Caco-2 (cell line): ENCODE measurements at regions not wholly inside any gene's neighbourhood (a gene's known extent, or its start where the extent isn't known, plus 50 kb on each side); places are given as distances from the start of the nearest gene placed in this dataset.

Experiments
- BruUV-seq: library from RNA; stranded (reverse); fragments of 400-500 nt; replicated peaks from 2 replicates; lab custom pipeline; 2021; lab: Mats Ljungman, UMichigan
- CTCF ChIA-PET: fragments of 300-600 bp; sonication (Branson Sonifier 250); formaldehyde crosslinking; loops from one replicate; lab custom pipeline; 2022; ENCODE audit warnings: antibody characterized with exemption; lab: Charles Lee
- POLR2A ChIA-PET: fragments of 300-600 bp; sonication (Branson Sonifier 250); formaldehyde crosslinking; loops from one replicate; lab custom pipeline; 2022; ENCODE audit warnings: antibody characterized with exemption; lab: Charles Lee
- DNase-seq, 2 experiments: peaks; one replicate each; pipeline versions ENCODE4 v3.0.0 to v3.0.0-alpha.2; 2020 to 2022
- H3K27me3 ChIP-seq: replicated peaks from 2 replicates; pipeline ENCODE4 v1.6.0; 2011; ENCODE audit warnings: low read length; ENCODE audit not compliant: control insufficient read depth, insufficient read depth
- H3K36me3 ChIP-seq: 2 replicates; pipeline ENCODE4 v1.5.1; 2011; ENCODE audit warnings: low read length; ENCODE audit not compliant: control insufficient read depth, insufficient read depth
- H3K4me1 ChIP-seq: fragments of 250-450 bp; sonication (Bioruptor Pico); 2 replicates; pipeline ENCODE4 v1.5.1; 2020; ENCODE audit warnings: mild to moderate bottlenecking
- H3K4me3 ChIP-seq: 2 replicates; pipeline ENCODE4 v1.5.1; 2011; ENCODE audit warnings: low read depth, mild to moderate bottlenecking, control low read depth, low read length
- H3K9me3 ChIP-seq: fragments of 250-450 bp; sonication (Bioruptor Pico); 2 replicates; pipeline ENCODE4 v1.5.1; 2020; ENCODE audit warnings: mild to moderate bottlenecking, moderate library complexity
- H3K27ac Mint-ChIP-seq: one replicate; pipeline ENCODE4 v1.8.0; 2022; ENCODE audit warnings: mixed read lengths; ENCODE audit not compliant: unreplicated experiment
- H3K27me3 Mint-ChIP-seq: one replicate; pipeline ENCODE4 v1.8.0; 2022; ENCODE audit warnings: mixed read lengths; ENCODE audit not compliant: insufficient read depth, unreplicated experiment
- H3K36me3 Mint-ChIP-seq: one replicate; pipeline ENCODE4 v1.8.0; 2022; ENCODE audit warnings: mild to moderate bottlenecking, mixed read lengths; ENCODE audit not compliant: insufficient read depth, unreplicated experiment
- H3K4me1 Mint-ChIP-seq: one replicate; pipeline ENCODE4 v1.8.0; 2022; ENCODE audit warnings: low read depth, mixed read lengths; ENCODE audit not compliant: unreplicated experiment
- H3K4me3 Mint-ChIP-seq: one replicate; pipeline ENCODE4 v1.8.0; 2022; ENCODE audit warnings: mild to moderate bottlenecking, moderate library complexity, mixed read lengths; ENCODE audit not compliant: unreplicated experiment
- H3K9me3 Mint-ChIP-seq: one replicate; pipeline ENCODE4 v1.8.0; 2022; ENCODE audit warnings: mixed read lengths; ENCODE audit not compliant: unreplicated experiment
- CTCF ChIP-seq, 2 experiments: fragments of 200-600 bp in 1 of 2; IDR thresholded peaks; 1 replicate in 1 of 2; 2 replicates in 1 of 2; pipeline versions ENCODE4 v1.5.1 to v1.8.0; 2011 to 2022; ENCODE audit warnings: antibody characterized with exemption in 1 of 2, control low read depth in 1 of 2, inconsistent platforms in 1 of 2, low read depth in 1 of 2, low read length in 1 of 2, mild to moderate bottlenecking in 1 of 2, moderate library complexity in 1 of 2; ENCODE audit not compliant: insufficient read depth in 1 of 2, severe bottlenecking in 1 of 2, unreplicated experiment in 1 of 2
- intact Hi-C: fragments of 100-400 bp; cut with micrococcal nuclease; formaldehyde crosslinking; loops from one replicate; pipeline ENCODE4 v1.10.0; 2022; ENCODE audit not compliant: unreplicated experiment

GRCh38 chr13:95479731-95480130 is 72.8 kb upstream of the CLDN10 start:
- TF ChIP-seq CTCF (IDR thresholded peaks at IDR 0.05; ENCODE audit: insufficient read depth in 1 of 2, low read depth in 1 of 2, low read length in 1 of 2, severe bottlenecking in 1 of 2, unreplicated experiment in 1 of 2), result no peak
- Mint-ChIP-seq H3K4me3 (no peak overlapping the region), H3K27ac (no peak overlapping the region), H3K9me3 (no peaks in the 10 kb centered on the region), H3K27me3 (peaks cover 10% of the 10 kb centered on the region), H3K4me1 (no peaks in the 10 kb centered on the region), H3K36me3 (no peaks in the 10 kb centered on the region)
- Histone ChIP-seq H3K9me3 (no peaks in the 10 kb centered on the region), H3K36me3 (no peaks in the 10 kb centered on the region), H3K4me1 (no peaks in the 10 kb centered on the region), H3K27me3 (no peaks in the 10 kb centered on the region; the same call in 1 of the 2 replicates), H3K4me3 (no peak overlapping the region)
- BruUV-seq, result no TSS peak
- no peak for DNase-seq
- ChIA-PET POLR2A (no interaction called here), CTCF (interaction anchor here (1.1 kb wide), 1 partner anchor 288 kb away, joined by 3 read pairs; no protein-coding TSS in a partner anchor)
- intact Hi-C loops, result no loop called here

GRCh38 chr13:95480131-95480545 is 72.4 kb upstream of the CLDN10 start:
- CTCF ChIA-PET, result interaction anchor here (1.1 kb wide), 1 partner anchor 288 kb away, joined by 3 read pairs; no protein-coding TSS in a partner anchor
- peaks cover 10% of the 10 kb centered on the region for H3K27me3 Mint-ChIP-seq
- H3K27ac Mint-ChIP-seq, result no peak overlapping the region
- H3K4me1 ChIP-seq, result no peaks in the 10 kb centered on the region
- H3K27me3 ChIP-seq, result no peaks in the 10 kb centered on the region; the same call in 1 of the 2 replicates
- H3K36me3 Mint-ChIP-seq, result no peaks in the 10 kb centered on the region
- POLR2A ChIA-PET, result no interaction called here
- H3K36me3 ChIP-seq, result no peaks in the 10 kb centered on the region
- no peak for DNase-seq
- no peaks in the 10 kb centered on the region for H3K9me3 Mint-ChIP-seq
- no peak overlapping the region for H3K4me3 ChIP-seq
- no peak overlapping the region for H3K4me3 Mint-ChIP-seq
- no TSS peak for BruUV-seq
- intact Hi-C loops, result no loop called here
- no peak for TF ChIP-seq CTCF (IDR thresholded peaks at IDR 0.05; ENCODE audit: insufficient read depth in 1 of 2, low read depth in 1 of 2, low read length in 1 of 2, severe bottlenecking in 1 of 2, unreplicated experiment in 1 of 2)
- no peaks in the 10 kb centered on the region for H3K4me1 Mint-ChIP-seq
- H3K9me3 ChIP-seq, result no peaks in the 10 kb centered on the region

- H3K36me3 ChIP-seq, result no peaks in the 10 kb centered on the region
- ChIA-PET POLR2A (no interaction called here), CTCF (no interaction called here)
- Mint-ChIP-seq H3K4me1 (no peaks in the 10 kb centered on the region), H3K27ac (no peak overlapping the region), H3K36me3 (no peaks in the 10 kb centered on the region), H3K27me3 (peaks cover 6% of the 10 kb centered on the region), H3K4me3 (no peak overlapping the region), H3K9me3 (no peaks in the 10 kb centered on the region)
- no peak for TF ChIP-seq CTCF (IDR thresholded peaks at IDR 0.05; ENCODE audit: insufficient read depth in 1 of 2, low read depth in 1 of 2, low read length in 1 of 2, severe bottlenecking in 1 of 2, unreplicated experiment in 1 of 2)
- no peak for DNase-seq
- intact Hi-C loops, result no loop called here
- H3K9me3 ChIP-seq, result no peaks in the 10 kb centered on the region
- H3K4me3 ChIP-seq, result no peak overlapping the region
- BruUV-seq, result no TSS peak
- no peaks in the 10 kb centered on the region for H3K4me1 ChIP-seq
- no peaks in the 10 kb centered on the region; the same call in 1 of the 2 replicates for H3K27me3 ChIP-seq
Observed at GRCh38 chr13:95480791-95481780, 71.4 kb upstream of the CLDN10 start.
